ENCODE measurements at regions not wholly inside any gene's neighbourhood (a gene's known extent, or its start where the extent isn't known, plus 50 kb on each side); places are given as distances from the start of the nearest gene placed in this dataset.

GRCh38 chrX:121245763-121246162, 198.4 kb downstream of the GLUD2 start:
- TF ChIP-seq EZH2 (IDR thresholded peaks at IDR 0.05; ENCODE audit: low read length) (no peak), CTCF (optimal IDR thresholded peaks at IDR 0.05 in 1 of 3, IDR thresholded peaks at IDR 0.05 in 1 of 3, conservative IDR thresholded peaks at IDR 0.05 in 1 of 3; ENCODE audit: extremely low read depth in 1 of 3, insufficient read depth in 2 of 3, low read length in 3 of 3) (no peak)

Data from keratinocyte (primary cell).